ENCODE measurements at regions not wholly inside any gene's neighbourhood (a gene's known extent, or its start where the extent isn't known, plus 50 kb on each side); places are given as distances from the start of the nearest gene placed in this dataset. TPM values are rescaled to one million over a fixed set of nuclear protein-coding genes. Genes with fewer than 3 reads are reported as not detected.

- Histone ChIP-seq H3K27ac (ENCODE audit: low read depth, low read length) (no peak overlapping the region), H3K27me3 (ENCODE audit: control insufficient read depth, insufficient read depth, low read length) (no peaks in the 10 kb centered on the region), H3K4me1 (ENCODE audit: control insufficient read depth, insufficient read depth, low read length) (no peaks in the 10 kb centered on the region), H3K36me3 (ENCODE audit: control insufficient read depth, insufficient read depth, low read length) (no peaks in the 10 kb centered on the region), H3K4me3 (ENCODE audit: low read depth, low read length) (no peak overlapping the region), H3K9me3 (ENCODE audit: control insufficient read depth, insufficient read depth, low read length) (peaks cover 3% of the 10 kb centered on the region)
- DNase-seq (ENCODE audit: low read depth in 4 of 6, low spot score in 6 of 6) = peak in 2 of 6 donors; percentile 39 to 48
- WGBS (ENCODE audit: insufficient coverage) = no CpG with 5 or more reads among the region's 2 CpGs
Measured at GRCh38 chr13:34881494-34881893, 60.6 kb upstream of the NBEA start.

- no peak overlapping the region for H3K27ac ChIP-seq (ENCODE audit: low read depth, low read length)
- 31% methylated on average over 3 of the region's 6 CpGs for WGBS (ENCODE audit: insufficient coverage)
- peak in 2 of 6 donors; percentile 36 to 54 for DNase-seq (ENCODE audit: low read depth in 4 of 6, low spot score in 6 of 6)
Measured at GRCh38 chr13:34883396-34883795, 58.7 kb upstream of the NBEA start.

GRCh38 chr13:34884366-34884765 lies 57.7 kb upstream of the NBEA start:
- no peaks in the 10 kb centered on the region for H3K27me3 ChIP-seq (ENCODE audit: control insufficient read depth, insufficient read depth, low read length)
- H3K27ac ChIP-seq (ENCODE audit: low read depth, low read length) = no peak overlapping the region
- H3K4me3 ChIP-seq (ENCODE audit: low read depth, low read length) = no peak overlapping the region
- peaks cover 3% of the 10 kb centered on the region for H3K9me3 ChIP-seq (ENCODE audit: control insufficient read depth, insufficient read depth, low read length)
- 58% methylated on average over 2 of the region's 2 CpGs for WGBS (ENCODE audit: insufficient coverage)
- H3K36me3 ChIP-seq (ENCODE audit: control insufficient read depth, insufficient read depth, low read length) = no peaks in the 10 kb centered on the region
- DNase-seq (ENCODE audit: low read depth in 4 of 6, low spot score in 6 of 6) = no peak
- H3K4me1 ChIP-seq (ENCODE audit: control insufficient read depth, insufficient read depth, low read length) = no peaks in the 10 kb centered on the region

More at GRCh38 chr13:34883396-34883795, 58.7 kb upstream of the NBEA start:
- Histone ChIP-seq H3K36me3 (ENCODE audit: control insufficient read depth, insufficient read depth, low read length) (no peaks in the 10 kb centered on the region), H3K27me3 (ENCODE audit: control insufficient read depth, insufficient read depth, low read length) (no peaks in the 10 kb centered on the region), H3K4me1 (ENCODE audit: control insufficient read depth, insufficient read depth, low read length) (no peaks in the 10 kb centered on the region), H3K4me3 (ENCODE audit: low read depth, low read length) (no peak overlapping the region), H3K9me3 (ENCODE audit: control insufficient read depth, insufficient read depth, low read length) (peaks cover 3% of the 10 kb centered on the region)

- H3K4me3 ChIP-seq (ENCODE audit: low read depth, low read length) = no peak overlapping the region
- WGBS (ENCODE audit: insufficient coverage) = 75% methylated on average over 1 of the region's 2 CpGs
- H3K36me3 ChIP-seq (ENCODE audit: control insufficient read depth, insufficient read depth, low read length) = no peaks in the 10 kb centered on the region
- DNase-seq (ENCODE audit: low read depth in 4 of 6, low spot score in 6 of 6) = no peak
- no peaks in the 10 kb centered on the region for H3K9me3 ChIP-seq (ENCODE audit: control insufficient read depth, insufficient read depth, low read length)
- H3K27ac ChIP-seq (ENCODE audit: low read depth, low read length) = no peak overlapping the region
- H3K27me3 ChIP-seq (ENCODE audit: control insufficient read depth, insufficient read depth, low read length) = no peaks in the 10 kb centered on the region
- no peaks in the 10 kb centered on the region for H3K4me1 ChIP-seq (ENCODE audit: control insufficient read depth, insufficient read depth, low read length)
Measured at GRCh38 chr13:34886121-34886875, 55.8 kb upstream of the NBEA start.

GRCh38 chr13:34886987-34887386 lies 55.1 kb upstream of the NBEA start:
- no peak for DNase-seq (ENCODE audit: low read depth in 4 of 6, low spot score in 6 of 6)
- no peaks in the 10 kb centered on the region for H3K9me3 ChIP-seq (ENCODE audit: control insufficient read depth, insufficient read depth, low read length)
- WGBS (ENCODE audit: insufficient coverage) = no CpG with 5 or more reads among the region's 1 CpG
- H3K36me3 ChIP-seq (ENCODE audit: control insufficient read depth, insufficient read depth, low read length) = no peaks in the 10 kb centered on the region
- H3K4me3 ChIP-seq (ENCODE audit: low read depth, low read length) = no peak overlapping the region
- H3K27ac ChIP-seq (ENCODE audit: low read depth, low read length) = no peak overlapping the region
- no peaks in the 10 kb centered on the region for H3K4me1 ChIP-seq (ENCODE audit: control insufficient read depth, insufficient read depth, low read length)
- no peaks in the 10 kb centered on the region for H3K27me3 ChIP-seq (ENCODE audit: control insufficient read depth, insufficient read depth, low read length)

Small RNAs in the stretch of these regions (small RNA-seq; reads per million reads assigned to genes)
- gene AL356321.1 (ENCODE audit: low replicate concordance) (not detected), gene RF00402 (ENCODE audit: low replicate concordance) (not detected)

Measured in spinal cord (tissue), 10 donors.